GM18951 (cell line): ENCODE measurements at regions not wholly inside any gene's neighbourhood (a gene's known extent, or its start where the extent isn't known, plus 50 kb on each side); places are given as distances from the start of the nearest gene placed in this dataset.

Source experiments
- POLR2A ChIP-seq: IDR thresholded peaks from 4 replicates; pipeline ENCODE4 v1.6.1; 2011; ENCODE audit warnings: mild to moderate bottlenecking; ENCODE audit not compliant: insufficient read length, insufficient read depth; ENCODE audit errors: extremely low read depth
- in situ Hi-C: fragments of 300-500 bp; cut with MboI; formaldehyde crosslinking; loops from one replicate; pipeline ENCODE4 v1.12.0; 2022; ENCODE audit warnings: low sequenced_read_pairs, mixed read lengths, inconsistent platforms; ENCODE audit not compliant: unreplicated experiment

DNA sequence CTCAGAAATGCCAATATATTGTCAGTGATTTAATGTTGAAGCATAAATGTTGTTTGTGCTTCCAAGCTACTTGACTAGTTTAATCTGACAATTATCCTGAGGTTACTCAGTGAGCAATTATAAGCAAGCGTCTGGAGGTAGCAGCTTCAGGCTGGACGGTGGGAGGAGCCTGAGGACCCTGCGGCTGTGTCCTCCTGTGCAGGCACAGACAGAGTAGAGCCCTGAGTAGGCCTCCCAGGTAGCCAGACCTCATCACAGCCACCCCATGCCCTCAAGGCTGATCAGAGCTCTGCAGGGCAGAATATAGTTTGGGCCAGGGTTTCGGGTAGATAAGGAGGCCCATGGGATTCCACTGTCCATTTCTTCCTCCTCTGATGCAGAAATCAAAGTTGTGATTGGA is 153.6 kb downstream of the DRD1 start:
- no peak for TF ChIP-seq POLR2A

DNA sequence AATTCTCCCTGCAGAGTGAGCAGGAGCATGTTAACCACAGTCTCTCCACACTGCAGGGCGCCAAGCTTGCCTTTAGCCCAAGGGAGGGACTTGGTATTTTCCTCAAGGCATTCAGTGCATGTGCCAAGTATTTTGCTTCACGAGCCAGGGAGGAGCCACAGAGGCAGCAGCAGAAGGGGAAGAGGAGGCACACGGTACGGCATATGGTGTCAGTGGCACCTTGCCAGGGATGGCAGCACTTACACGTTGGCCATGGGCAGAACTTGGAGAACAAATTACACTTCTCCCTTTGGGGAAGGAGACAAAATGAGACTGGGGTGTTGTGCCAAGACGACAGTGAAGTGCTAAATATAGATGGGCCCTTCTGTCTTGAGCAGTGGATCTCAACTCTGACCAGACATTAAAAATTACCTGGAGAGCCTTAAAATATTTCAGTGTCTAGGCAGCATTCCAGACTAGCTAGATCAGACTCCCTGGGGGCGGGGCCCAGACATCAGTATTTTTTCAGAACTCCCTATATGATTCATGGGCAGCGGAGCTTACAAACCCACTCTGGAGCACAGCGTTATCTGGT is 155.8 kb downstream of the DRD1 start:
- in situ Hi-C loops, result no loop called here
- no peak for TF ChIP-seq POLR2A

More for the DNA sequence above, 153.6 kb downstream of the DRD1 start:
- in situ Hi-C loops, result no loop called here

DNA sequence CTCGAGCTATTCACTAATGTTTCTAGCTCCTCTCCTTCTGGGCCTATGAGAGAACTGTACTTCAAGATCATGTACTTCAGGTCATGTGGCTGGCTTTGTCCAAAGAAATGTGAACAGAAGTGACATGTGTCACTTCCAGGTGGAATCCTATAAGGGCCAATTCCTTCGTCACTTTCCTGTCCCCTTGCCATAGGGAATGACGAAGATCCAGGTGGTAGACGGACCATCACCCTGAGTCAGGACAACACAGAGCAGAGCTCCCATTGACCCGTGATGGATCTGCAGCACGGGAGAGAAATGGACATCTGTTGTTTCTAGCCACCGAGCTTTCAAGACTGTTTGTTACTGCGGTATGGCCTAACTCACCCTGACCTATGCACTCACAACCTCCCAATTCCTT is 157.0 kb downstream of the DRD1 start:
- no peak for TF ChIP-seq POLR2A
- in situ Hi-C loops, result no loop called here

DNA sequence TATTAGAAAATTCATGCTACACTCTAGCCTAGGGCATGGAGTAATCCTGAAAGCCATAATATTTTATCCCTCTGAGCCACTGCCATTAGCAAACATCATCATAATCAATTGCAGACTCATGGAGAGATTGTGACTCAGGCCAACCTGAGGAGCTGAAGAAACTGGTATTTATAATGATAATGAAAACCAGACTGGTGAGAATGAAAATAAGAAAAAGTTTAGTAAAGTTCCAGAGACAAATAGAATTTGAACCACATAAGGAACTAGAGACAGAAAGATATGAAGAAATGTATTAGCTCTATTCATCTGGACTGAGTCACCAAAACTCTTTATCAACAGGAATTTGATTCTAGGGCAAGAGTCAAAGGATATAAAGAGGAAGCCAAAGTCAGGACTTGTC is 158.7 kb downstream of the DRD1 start:
- in situ Hi-C loops, result no loop called here
- no peak for TF ChIP-seq POLR2A

DNA sequence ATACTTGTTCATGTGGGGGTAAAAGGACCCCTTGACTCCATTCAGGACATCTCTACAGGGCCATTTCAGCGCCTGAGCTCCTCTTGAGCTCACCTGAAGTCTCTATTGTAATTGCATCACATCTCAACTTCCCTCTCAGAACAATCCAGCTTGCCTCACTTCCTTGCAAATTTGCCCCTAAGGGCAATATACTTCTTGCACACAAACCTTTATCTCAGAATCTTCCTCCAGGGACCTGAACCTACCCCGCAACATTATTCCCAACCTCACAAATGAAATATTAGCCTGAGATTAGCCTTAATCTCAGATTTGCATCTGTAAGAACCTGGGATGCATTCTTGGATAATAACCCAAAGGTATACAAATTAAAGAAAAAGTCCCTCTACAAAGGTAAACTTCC is 159.2 kb downstream of the DRD1 start:
- in situ Hi-C loops, result no loop called here

DNA sequence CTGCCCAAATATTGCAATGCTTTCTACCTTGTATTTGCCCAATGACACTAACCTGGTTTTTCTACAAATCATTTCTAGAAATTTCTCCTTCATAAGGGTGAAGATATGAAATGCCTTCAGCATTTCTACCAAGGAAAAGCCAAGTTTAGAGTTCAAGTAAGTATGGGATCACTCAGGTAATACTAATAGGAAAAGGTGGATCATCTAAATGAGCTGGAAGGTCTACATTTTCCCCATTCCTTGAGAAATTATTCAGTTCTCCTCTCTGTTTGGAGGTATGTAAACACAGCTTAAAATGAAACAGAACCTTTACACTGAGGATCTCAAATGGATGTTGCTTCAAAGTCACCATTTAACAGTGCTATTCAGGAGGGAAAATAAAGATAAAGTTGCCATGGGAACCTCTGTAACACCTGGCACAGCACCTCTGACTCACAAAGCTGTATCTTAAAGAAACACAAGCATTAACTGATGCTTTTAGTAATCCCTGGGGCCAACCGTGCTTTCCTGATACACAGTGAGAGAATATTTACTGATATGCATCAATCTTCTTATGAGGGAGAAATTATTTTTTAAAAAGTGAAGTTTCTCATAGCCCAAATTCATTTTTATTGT is 161.3 kb downstream of the DRD1 start:
- in situ Hi-C loops, result no loop called here
- no peak for TF ChIP-seq POLR2A

More for the DNA sequence above, 159.2 kb downstream of the DRD1 start:
- TF ChIP-seq POLR2A, result no peak

DNA sequence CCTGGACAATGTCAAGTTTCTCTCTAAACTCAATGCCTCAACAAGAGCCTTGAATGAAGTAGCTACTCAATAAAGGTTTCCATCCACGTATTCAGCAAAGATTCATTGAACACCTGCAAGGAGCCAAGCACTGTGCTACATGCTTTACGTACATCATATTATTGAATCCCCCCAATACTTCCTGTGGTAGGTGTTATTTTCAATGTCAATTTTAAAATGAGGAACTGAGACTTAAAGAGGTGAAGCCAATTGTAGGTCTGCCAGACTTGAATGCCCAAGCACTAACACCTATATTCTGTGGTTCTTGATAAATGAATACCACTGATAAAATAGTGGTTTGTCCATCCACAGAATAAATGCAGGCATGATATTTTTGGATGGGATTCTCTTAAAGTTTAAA is 162.3 kb downstream of the DRD1 start:
- in situ Hi-C loops, result no loop called here
- no peak for TF ChIP-seq POLR2A

DNA sequence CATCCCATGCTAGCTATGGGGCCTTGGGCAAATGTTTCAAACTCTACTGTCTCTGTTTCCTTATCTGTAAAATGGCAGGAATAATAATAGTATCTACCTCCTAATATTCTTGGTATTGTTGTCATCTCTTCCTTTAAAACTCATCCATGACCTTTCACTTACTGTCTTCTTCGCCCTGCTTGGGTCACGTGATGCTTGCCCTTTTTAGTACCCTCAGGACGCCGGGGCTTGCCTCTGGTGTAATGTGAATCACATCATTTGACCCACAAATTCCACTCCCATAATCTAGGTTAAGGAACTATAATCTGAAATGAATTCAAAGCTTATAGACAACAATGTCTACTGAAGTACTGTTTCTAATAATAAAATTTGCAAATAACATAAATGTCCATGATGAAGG is 162.7 kb downstream of the DRD1 start:
- in situ Hi-C loops, result no loop called here
- no peak for TF ChIP-seq POLR2A

DNA sequence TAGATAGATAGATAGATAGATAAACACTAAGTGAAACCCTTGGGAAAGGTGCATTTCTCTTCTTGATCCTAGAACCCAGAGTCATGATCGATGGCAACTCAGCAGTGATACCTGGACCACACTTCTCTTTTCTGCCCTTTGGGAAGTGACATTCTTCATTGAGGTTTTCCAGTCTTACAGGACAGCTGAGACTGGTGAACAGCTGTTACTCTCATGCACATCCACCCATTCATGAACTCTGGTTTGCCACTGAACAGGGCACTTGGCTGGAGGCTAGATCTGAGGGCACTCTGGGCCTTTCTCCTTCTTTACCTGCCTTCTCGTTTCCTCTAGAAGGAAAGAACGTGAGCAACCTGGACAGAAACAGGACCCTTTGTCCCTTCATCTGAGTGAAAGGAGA is 164.5 kb downstream of the DRD1 start:
- in situ Hi-C loops, result no loop called here
- TF ChIP-seq POLR2A, result no peak

DNA sequence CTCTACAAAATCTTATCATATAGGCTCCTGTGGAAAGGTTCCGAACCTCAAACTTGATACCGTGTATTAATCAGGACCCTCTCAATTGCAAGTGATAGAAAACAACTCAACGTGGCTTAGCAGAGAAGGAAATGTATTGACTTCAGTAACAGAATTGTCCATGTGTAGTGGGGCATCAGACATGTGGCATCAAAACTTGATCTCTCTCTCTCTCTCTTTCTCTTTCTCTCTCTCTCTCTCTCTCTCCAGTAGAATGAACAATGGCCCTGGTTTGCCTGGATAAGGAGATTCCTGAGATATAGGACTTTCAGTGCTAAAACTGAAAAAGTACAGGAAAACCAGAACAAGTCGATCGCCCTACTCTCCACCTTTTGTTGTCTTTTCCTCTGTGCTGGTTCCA is 168.2 kb downstream of the DRD1 start:
- in situ Hi-C loops, result no loop called here
- no peak for TF ChIP-seq POLR2A

DNA sequence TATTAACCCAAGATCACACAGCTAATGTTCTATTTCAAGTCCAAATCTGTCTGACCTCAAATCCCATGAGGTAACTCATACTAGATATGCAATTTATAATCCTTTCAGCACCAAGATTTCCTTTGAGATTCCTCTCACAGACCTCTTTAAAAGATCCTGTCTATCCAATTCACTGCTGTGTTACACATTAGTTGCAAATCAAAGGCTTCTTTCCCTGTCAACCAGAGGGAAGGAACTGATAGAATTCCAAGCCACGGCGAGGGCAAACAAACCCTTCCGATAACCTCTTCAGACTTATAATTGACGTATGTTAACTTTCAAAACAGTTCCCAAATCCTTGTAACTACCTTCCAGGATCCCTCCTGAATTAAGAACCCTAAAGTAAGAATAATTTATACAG is 168.9 kb downstream of the DRD1 start:
- in situ Hi-C loops, result no loop called here
- TF ChIP-seq POLR2A, result no peak

DNA sequence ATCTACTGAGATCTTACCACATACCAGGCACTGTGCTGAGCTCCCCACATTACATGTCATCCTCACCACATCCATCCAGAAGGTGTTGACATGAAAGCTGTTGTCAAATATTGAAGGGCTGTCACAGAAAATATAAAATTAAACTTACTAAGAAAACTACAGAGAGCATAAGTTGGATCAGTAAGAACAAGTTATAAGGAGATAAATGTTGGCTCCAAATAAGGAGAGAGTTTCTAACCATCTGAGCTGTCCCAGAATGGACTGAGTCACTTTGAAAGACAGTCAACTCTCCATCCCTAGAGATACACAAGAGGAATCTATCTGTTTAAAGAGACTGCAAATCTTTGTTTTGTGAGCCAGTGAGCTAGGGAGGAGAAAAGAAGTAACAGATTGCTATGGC is 169.8 kb downstream of the DRD1 start:
- in situ Hi-C loops, result no loop called here
- no peak for TF ChIP-seq POLR2A

DNA sequence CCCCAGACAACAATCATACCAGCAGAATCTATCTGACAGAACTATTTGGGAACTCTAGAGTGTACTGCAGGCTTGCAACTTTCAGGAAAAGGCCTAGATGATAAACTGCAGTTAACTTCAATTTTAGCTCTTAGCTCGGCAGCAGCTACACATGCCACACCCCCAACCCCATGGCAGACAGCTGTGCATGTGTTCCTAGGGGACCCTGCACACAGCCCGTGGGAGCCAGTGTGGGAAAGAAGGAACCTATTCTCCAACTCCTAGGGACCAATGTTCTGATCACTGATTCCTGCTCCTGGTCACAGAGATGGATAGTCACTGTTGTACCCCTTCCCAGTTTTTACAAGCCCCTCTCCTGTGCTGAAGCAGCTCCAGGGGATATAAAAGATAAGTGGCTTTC is 179.6 kb downstream of the DRD1 start:
- in situ Hi-C loops, result no loop called here
- TF ChIP-seq POLR2A, result no peak

DNA sequence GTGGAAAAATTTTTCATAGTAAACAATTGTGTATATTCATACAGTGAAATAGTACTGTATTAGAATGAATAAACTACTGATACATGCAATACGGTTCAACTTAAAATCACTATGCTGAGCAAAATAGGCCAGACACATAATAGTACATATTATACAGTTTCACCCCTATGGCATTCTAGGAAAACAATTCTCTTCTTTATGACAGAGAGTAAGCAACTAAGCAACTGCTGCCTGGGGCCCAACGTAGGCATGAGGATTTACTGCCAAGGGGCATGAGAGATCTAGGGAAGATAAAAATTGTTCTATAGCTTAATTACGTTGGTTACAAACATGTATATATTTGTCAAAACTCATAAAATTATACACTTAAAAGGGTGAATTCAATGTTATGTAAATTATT is 180.2 kb downstream of the DRD1 start:
- in situ Hi-C loops, result no loop called here

DNA sequence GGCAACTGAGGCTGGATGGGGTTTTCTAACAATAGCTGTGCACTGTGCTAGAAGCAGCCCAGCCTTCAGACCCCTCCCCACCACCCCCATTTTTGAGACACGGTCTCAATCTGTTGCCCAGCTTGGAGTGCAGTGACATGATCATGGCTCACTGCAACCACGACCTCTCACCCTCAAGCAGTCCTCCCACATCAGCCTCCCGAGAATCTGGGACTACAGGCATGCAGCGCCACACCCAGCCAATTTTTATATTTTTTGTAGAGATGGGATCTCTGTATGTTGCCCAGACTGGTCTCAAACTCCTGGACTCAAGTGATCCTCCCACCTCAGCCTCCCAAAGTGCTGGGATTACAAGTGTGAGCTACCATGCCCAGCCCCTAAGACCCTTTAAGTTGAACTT is 182.5 kb downstream of the DRD1 start:
- no peak for TF ChIP-seq POLR2A
- in situ Hi-C loops, result no loop called here

More for the DNA sequence above, 180.2 kb downstream of the DRD1 start:
- TF ChIP-seq POLR2A, result no peak
